ENCODE measurements at regions not wholly inside any gene's neighbourhood (a gene's known extent, or its start where the extent isn't known, plus 50 kb on each side); places are given as distances from the start of the nearest gene placed in this dataset.

DNA sequence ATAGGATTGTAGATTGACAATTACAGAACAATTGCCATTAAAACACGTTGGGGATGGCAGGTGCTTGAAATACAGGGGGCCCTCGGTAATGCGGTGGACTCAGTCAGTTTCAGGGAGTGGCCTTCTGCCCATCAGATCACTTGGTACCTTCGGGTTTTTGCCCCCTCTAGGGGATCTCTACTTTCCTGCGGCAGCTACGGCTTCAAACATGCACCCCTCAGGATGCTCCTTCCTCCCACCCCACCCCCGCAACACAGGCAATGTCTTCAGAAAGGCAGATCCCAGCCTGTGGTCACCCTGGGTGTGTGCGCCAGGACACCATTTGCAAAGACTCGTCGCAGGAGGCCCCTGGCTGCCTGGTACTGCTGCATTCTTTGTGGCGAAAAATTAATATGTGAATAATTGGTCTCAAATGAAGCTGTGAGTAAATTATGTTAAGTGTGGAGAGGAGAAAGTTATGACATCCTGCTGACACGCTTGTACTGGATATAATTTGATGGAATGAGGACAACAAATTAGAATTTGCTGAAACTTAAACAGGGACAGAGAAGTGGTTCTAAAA lies 431.0 kb upstream of the MKI67 start:
- Histone ChIP-seq H3K4me3 (ENCODE audit: low read length) (no peak overlapping the region), H3K4me1 (ENCODE audit: low read length) (no peaks in the 10 kb centered on the region), H3K4me2 (ENCODE audit: low read length) (no peak overlapping the region), H3K36me3 (replicated peaks; ENCODE audit: low read depth, low read length) (no peaks in the 10 kb centered on the region), H3K27me3 (ENCODE audit: low read depth, low read length) (no peaks in the 10 kb centered on the region), H3K9ac (ENCODE audit: low read length) (no peak overlapping the region), H3K9me3 (ENCODE audit: insufficient read depth, low read length) (no peaks in the 10 kb centered on the region), H2AFZ (ENCODE audit: low read depth, low read length) (no peak overlapping the region), H3K27ac (ENCODE audit: low read length) (no peak overlapping the region), H3K79me2 (ENCODE audit: low read length) (no peaks in the 10 kb centered on the region), H4K20me1 (ENCODE audit: insufficient read depth, low read length) (no peaks in the 10 kb centered on the region)
- TF ChIP-seq EZH2phosphoT487 (IDR thresholded peaks at IDR 0.05; ENCODE audit: low read depth): no peak
- TF ChIP-seq, protein P1, sequence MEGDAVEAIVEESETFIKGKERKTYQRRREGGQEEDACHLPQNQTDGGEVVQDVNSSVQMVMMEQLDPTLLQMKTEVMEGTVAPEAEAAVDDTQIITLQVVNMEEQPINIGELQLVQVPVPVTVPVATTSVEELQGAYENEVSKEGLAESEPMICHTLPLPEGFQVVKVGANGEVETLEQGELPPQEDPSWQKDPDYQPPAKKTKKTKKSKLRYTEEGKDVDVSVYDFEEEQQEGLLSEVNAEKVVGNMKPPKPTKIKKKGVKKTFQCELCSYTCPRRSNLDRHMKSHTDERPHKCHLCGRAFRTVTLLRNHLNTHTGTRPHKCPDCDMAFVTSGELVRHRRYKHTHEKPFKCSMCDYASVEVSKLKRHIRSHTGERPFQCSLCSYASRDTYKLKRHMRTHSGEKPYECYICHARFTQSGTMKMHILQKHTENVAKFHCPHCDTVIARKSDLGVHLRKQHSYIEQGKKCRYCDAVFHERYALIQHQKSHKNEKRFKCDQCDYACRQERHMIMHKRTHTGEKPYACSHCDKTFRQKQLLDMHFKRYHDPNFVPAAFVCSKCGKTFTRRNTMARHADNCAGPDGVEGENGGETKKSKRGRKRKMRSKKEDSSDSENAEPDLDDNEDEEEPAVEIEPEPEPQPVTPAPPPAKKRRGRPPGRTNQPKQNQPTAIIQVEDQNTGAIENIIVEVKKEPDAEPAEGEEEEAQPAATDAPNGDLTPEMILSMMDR (IDR thresholded peaks at IDR 0.05; ENCODE audit: low read depth, low read length): no peak

DNA sequence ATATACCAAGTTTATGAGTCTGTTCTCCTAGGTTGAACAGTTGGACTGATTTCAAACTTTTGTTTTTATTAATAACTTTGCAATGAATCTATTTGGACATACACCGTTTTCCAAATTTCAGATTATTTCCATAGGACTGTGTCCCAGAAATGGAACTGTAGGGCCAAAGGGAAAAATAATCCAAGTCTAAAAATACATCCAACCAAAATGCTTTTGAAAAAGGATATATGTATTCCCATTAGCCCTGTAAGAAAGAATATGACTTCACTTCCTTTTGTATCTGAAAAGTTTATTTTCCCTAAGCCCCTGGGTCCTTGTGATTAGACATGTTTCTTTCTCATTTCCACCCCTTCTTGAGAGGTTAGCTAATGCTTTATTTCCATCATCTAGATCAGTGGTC lies 434.2 kb upstream of the MKI67 start:
- no peaks in the 10 kb centered on the region for H3K36me3 ChIP-seq (replicated peaks; ENCODE audit: low read depth, low read length)
- no peaks in the 10 kb centered on the region for H3K4me1 ChIP-seq (ENCODE audit: low read length)
- H3K4me2 ChIP-seq (ENCODE audit: low read length): no peak overlapping the region
- H3K4me3 ChIP-seq (ENCODE audit: low read length): no peak overlapping the region
- no peak overlapping the region for H3K27ac ChIP-seq (ENCODE audit: low read length)
- H3K9ac ChIP-seq (ENCODE audit: low read length): no peak overlapping the region
- TF ChIP-seq EZH2phosphoT487 (IDR thresholded peaks at IDR 0.05; ENCODE audit: low read depth): no peak
- no peak overlapping the region for H2AFZ ChIP-seq (ENCODE audit: low read depth, low read length)
- H4K20me1 ChIP-seq (ENCODE audit: insufficient read depth, low read length): no peaks in the 10 kb centered on the region
- no peaks in the 10 kb centered on the region for H3K9me3 ChIP-seq (ENCODE audit: insufficient read depth, low read length)
- no peaks in the 10 kb centered on the region for H3K79me2 ChIP-seq (ENCODE audit: low read length)
- H3K27me3 ChIP-seq (ENCODE audit: low read depth, low read length): no peaks in the 10 kb centered on the region

DNA sequence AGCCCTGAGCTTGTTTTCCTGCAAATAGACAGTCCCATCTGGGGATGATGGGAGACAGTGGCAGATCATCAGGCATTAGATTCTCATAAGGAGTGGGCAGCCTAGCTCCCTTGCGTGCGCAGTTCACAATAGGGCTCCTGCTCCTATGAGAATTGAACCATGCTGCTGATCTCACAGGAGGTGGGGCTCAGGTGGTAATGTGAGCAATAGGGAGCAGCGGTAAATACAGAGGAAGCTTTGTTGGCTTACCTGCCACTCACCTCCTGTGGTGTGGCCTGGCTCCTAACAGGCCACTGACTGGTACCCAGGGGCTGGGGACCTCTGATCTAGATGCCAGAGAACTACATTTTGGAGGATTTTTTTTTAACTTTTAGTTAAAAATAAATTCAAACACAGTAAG lies 434.8 kb upstream of the MKI67 start:
- no peaks in the 10 kb centered on the region for H3K79me2 ChIP-seq (ENCODE audit: low read length)
- H3K36me3 ChIP-seq (replicated peaks; ENCODE audit: low read depth, low read length): no peaks in the 10 kb centered on the region
- H3K4me3 ChIP-seq (ENCODE audit: low read length): no peak overlapping the region
- no peaks in the 10 kb centered on the region for H3K9me3 ChIP-seq (ENCODE audit: insufficient read depth, low read length)
- H3K27me3 ChIP-seq (ENCODE audit: low read depth, low read length): no peaks in the 10 kb centered on the region
- no peak overlapping the region for H3K4me2 ChIP-seq (ENCODE audit: low read length)
- no peaks in the 10 kb centered on the region for H4K20me1 ChIP-seq (ENCODE audit: insufficient read depth, low read length)
- H3K27ac ChIP-seq (ENCODE audit: low read length): no peak overlapping the region
- no peak overlapping the region for H3K9ac ChIP-seq (ENCODE audit: low read length)
- TF ChIP-seq, protein P1 (IDR thresholded peaks at IDR 0.05; ENCODE audit: low read depth, low read length): no peak
- no peak for TF ChIP-seq EZH2phosphoT487 (IDR thresholded peaks at IDR 0.05; ENCODE audit: low read depth)
- H2AFZ ChIP-seq (ENCODE audit: low read depth, low read length): no peak overlapping the region
- H3K4me1 ChIP-seq (ENCODE audit: low read length): no peaks in the 10 kb centered on the region

DNA sequence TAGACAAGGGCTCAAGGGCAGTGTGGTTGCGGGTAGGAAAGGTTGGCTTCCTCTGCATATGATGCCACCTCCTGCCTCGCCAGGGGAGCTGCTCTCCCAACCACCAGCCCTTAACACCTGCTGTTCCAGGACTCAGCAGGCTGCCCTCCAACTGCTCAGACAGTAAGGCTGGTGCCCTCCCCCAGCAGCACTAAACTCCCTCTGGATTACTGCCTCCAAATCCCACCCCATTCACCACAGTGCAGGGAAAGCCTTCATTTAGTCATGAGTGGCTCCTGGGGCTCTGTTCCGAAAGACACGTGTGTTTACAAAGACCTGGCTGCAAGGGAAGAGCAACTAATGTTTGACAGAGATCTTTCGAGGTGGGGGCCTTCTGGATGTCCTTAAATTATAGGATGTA lies 437.2 kb upstream of the MKI67 start:
- Histone ChIP-seq H2AFZ (ENCODE audit: low read depth, low read length) (no peak overlapping the region), H3K4me2 (ENCODE audit: low read length) (no peak overlapping the region), H3K9me3 (ENCODE audit: insufficient read depth, low read length) (no peaks in the 10 kb centered on the region), H4K20me1 (ENCODE audit: insufficient read depth, low read length) (no peaks in the 10 kb centered on the region), H3K4me3 (ENCODE audit: low read length) (no peak overlapping the region), H3K79me2 (ENCODE audit: low read length) (no peaks in the 10 kb centered on the region), H3K9ac (ENCODE audit: low read length) (no peak overlapping the region), H3K27ac (ENCODE audit: low read length) (no peak overlapping the region), H3K27me3 (ENCODE audit: low read depth, low read length) (no peaks in the 10 kb centered on the region), H3K36me3 (replicated peaks; ENCODE audit: low read depth, low read length) (no peaks in the 10 kb centered on the region), H3K4me1 (ENCODE audit: low read length) (no peaks in the 10 kb centered on the region)
- TF ChIP-seq, protein P1 (IDR thresholded peaks at IDR 0.05; ENCODE audit: low read depth, low read length): no peak
- TF ChIP-seq EZH2phosphoT487 (IDR thresholded peaks at IDR 0.05; ENCODE audit: low read depth): no peak

Measured in OCI-LY3 (cell line).